SK-N-SH (cell line): ENCODE measurements at regions not wholly inside any gene's neighbourhood (a gene's known extent, or its start where the extent isn't known, plus 50 kb on each side); places are given as distances from the start of the nearest gene placed in this dataset.

Experiments
- CTCF ChIA-PET: fragments of 300-600, 350-600 bp; formaldehyde crosslinking; extraction: SDS; loops from one replicate; lab custom pipeline; 2021; lab: Yijun Ruan, JAX
- POLR2A ChIA-PET: fragments of 350-600 bp; sonication (Branson Sonifier 250); formaldehyde crosslinking; extraction: SDS; loops from one replicate; lab custom pipeline; 2020; ENCODE audit warnings: antibody characterized with exemption, inconsistent platforms; lab: Yijun Ruan, JAX
- DNase-seq: peaks from one replicate; pipeline ENCODE4 v3.0.0; 2012
- H2AFZ ChIP-seq: fragments of 200-600 bp; sonication (generic); 2 replicates; pipeline ENCODE4 v1.8.1; 2016; ENCODE audit warnings: antibody characterized with exemption, mild to moderate bottlenecking, low read depth
- H3F3A ChIP-seq: fragments of 200-600 bp; sonication (generic); replicated peaks from 2 replicates; pipeline ENCODE3; 2016; ENCODE audit warnings: antibody characterized with exemption, mild to moderate bottlenecking; ENCODE audit not compliant: insufficient read depth
- H3K27ac ChIP-seq, 2 experiments: fragments of 200-500 bp in 1 of 2; fragments of 200-600 bp in 1 of 2; sonication (Bioruptor generic) in 1 of 2; sonication (generic), shearing (Covaris generic) in 1 of 2; 2 replicates each; pipeline versions ENCODE4 v1.5.1 to v1.6.1; 2014 to 2016; ENCODE audit warnings: low read depth in 2 of 2, inconsistent platforms in 1 of 2, low read length in 1 of 2, mild to moderate bottlenecking in 1 of 2, mixed read lengths in 1 of 2
- H3K27me3 ChIP-seq: fragments of 200-600 bp; sonication (generic), shearing (Covaris generic); 2 replicates; pipeline ENCODE4 v1.6.1; 2016; ENCODE audit warnings: mixed run types; ENCODE audit not compliant: insufficient read depth
- H3K36me3 ChIP-seq, 2 experiments: fragments of 200-500 bp in 1 of 2; fragments of 200-600 bp in 1 of 2; sonication (Bioruptor generic) in 1 of 2; sonication (generic) in 1 of 2; replicated peaks in 1 of 2; 2 replicates each; pipeline versions ENCODE3 to v1.5.1; 2014 to 2016; ENCODE audit warnings: low read length in 1 of 2, mild to moderate bottlenecking in 1 of 2; ENCODE audit not compliant: insufficient read depth in 2 of 2, control insufficient read depth in 1 of 2
- H3K4me1 ChIP-seq, 2 experiments: fragments of 200-500 bp in 1 of 2; fragments of 200-600 bp in 1 of 2; sonication (Bioruptor generic) in 1 of 2; sonication (generic), shearing (Covaris generic) in 1 of 2; 2 replicates each; pipeline versions ENCODE4 v1.5.1 to v1.6.1; 2014 to 2016; ENCODE audit warnings: low read depth in 1 of 2, low read length in 1 of 2, mixed run types in 1 of 2; ENCODE audit not compliant: insufficient read depth in 2 of 2, control insufficient read depth in 1 of 2
- H3K4me2 ChIP-seq: fragments of 200-600 bp; sonication (generic), shearing (Covaris generic); 2 replicates; pipeline ENCODE4 v1.6.1; 2017; ENCODE audit warnings: mixed run types
- H3K4me3 ChIP-seq, 2 experiments: fragments of 200-500 bp in 1 of 2; fragments of 200-600 bp in 1 of 2; sonication (Bioruptor generic) in 1 of 2; sonication (generic), shearing (Covaris generic) in 1 of 2; 2 replicates each; pipeline versions ENCODE4 v1.5.1 to v1.8.1; 2014 to 2016; ENCODE audit warnings: low read depth in 2 of 2, inconsistent platforms in 1 of 2, low read length in 1 of 2, mild to moderate bottlenecking in 1 of 2, mixed read lengths in 1 of 2, moderate library complexity in 1 of 2
- H3K79me2 ChIP-seq: fragments of 200-600 bp; sonication (generic); 2 replicates; pipeline ENCODE4 v1.8.1; 2017; ENCODE audit warnings: mild to moderate bottlenecking; ENCODE audit not compliant: insufficient read depth
- H3K9ac ChIP-seq: fragments of 200-600 bp; sonication (generic); 2 replicates; pipeline ENCODE4 v1.6.1; 2017; ENCODE audit warnings: mixed run types
- H3K9me2 ChIP-seq: fragments of 200-600 bp; sonication (generic); 2 replicates; pipeline ENCODE4 v1.6.1; 2017; ENCODE audit warnings: mixed run types
- H3K9me3 ChIP-seq: fragments of 200-600 bp; sonication (generic); 2 replicates; pipeline ENCODE4 v1.6.1; 2017; ENCODE audit warnings: mixed run types, mild to moderate bottlenecking, moderate library complexity
- H4K20me1 ChIP-seq: fragments of 200-600 bp; sonication (generic); 2 replicates; pipeline ENCODE4 v1.6.1; 2017; ENCODE audit warnings: mild to moderate bottlenecking, mixed run types; ENCODE audit not compliant: insufficient read depth
- CHD2 ChIP-seq: fragments of 150-350 bp; IDR thresholded peaks from 2 replicates; pipeline ENCODE4 v1.6.1; 2018; ENCODE audit warnings: low read length; ENCODE audit not compliant: partially characterized antibody
- ELF1 ChIP-seq: IDR thresholded peaks from 2 replicates; pipeline ENCODE4 v1.4.0; 2012
- EP300 ChIP-seq, 2 experiments: IDR thresholded peaks; 2 replicates each; pipeline versions ENCODE4 v1.4.0 to v1.6.1; 2012; ENCODE audit warnings: borderline replicate concordance in 1 of 2, low read depth in 1 of 2, low read length in 1 of 2
- FOSL2 ChIP-seq: IDR thresholded peaks from 2 replicates; pipeline ENCODE4 v1.4.0; 2012; ENCODE audit warnings: low read depth, mild to moderate bottlenecking, moderate library complexity, borderline replicate concordance
- FOXJ3 ChIP-seq: sonication (generic); formaldehyde crosslinking; IDR thresholded peaks from 2 replicates; pipeline ENCODE4 v1.5.1; 2020; ENCODE audit warnings: mild to moderate bottlenecking, missing genetic modification reagents
- JUND ChIP-seq: IDR thresholded peaks from 2 replicates; pipeline ENCODE4 v1.4.0; 2012
- POLR2AphosphoS5 ChIP-seq: IDR thresholded peaks from 2 replicates; pipeline ENCODE4 v1.6.1; 2012; ENCODE audit warnings: low read depth, low read length
- RAD21 ChIP-seq: IDR thresholded peaks from 2 replicates; pipeline ENCODE4 v1.6.1; 2012; ENCODE audit warnings: mild to moderate bottlenecking, low read length
- RCOR1 ChIP-seq: fragments of 150-350 bp; IDR thresholded peaks from 2 replicates; pipeline ENCODE4 v1.6.1; 2017; ENCODE audit warnings: antibody characterized with exemption, low read length
- REST ChIP-seq: IDR thresholded peaks from 2 replicates; pipeline ENCODE4 v1.6.1; 2012; ENCODE audit warnings: mild to moderate bottlenecking, low read depth, low read length, moderate library complexity
- RFX5 ChIP-seq: IDR thresholded peaks from 2 replicates; pipeline ENCODE4 v1.6.1; 2012; ENCODE audit warnings: mild to moderate bottlenecking, improper control_type of control experiment, low read length
- RXRA ChIP-seq: IDR thresholded peaks from 2 replicates; pipeline ENCODE4 v1.4.0; 2012; ENCODE audit warnings: low read depth, mild to moderate bottlenecking, borderline replicate concordance
- TAF1 ChIP-seq: IDR thresholded peaks from 2 replicates; pipeline ENCODE4 v1.6.1; 2012; ENCODE audit warnings: low read depth, mild to moderate bottlenecking, low read length, moderate library complexity, borderline replicate concordance
- TEAD4 ChIP-seq: IDR thresholded peaks from 2 replicates; pipeline ENCODE4 v1.4.0; 2012; ENCODE audit warnings: mild to moderate bottlenecking, borderline replicate concordance; ENCODE audit not compliant: insufficient read depth
- YY1 ChIP-seq: IDR thresholded peaks from 2 replicates; pipeline ENCODE4 v1.4.0; 2012; ENCODE audit warnings: low read depth, mild to moderate bottlenecking
- WGBS: methylation state at CpG from one replicate; pipeline ENCODE4 v1.1.6; 2017; ENCODE audit warnings: low lambda C conversion rate; 5-methylcytosine and 5-hydroxymethylcytosine counted together
- TF ChIP-seq, protein P1 (sequence below): IDR thresholded peaks from 2 replicates; pipeline ENCODE4 v1.4.0; 2012; ENCODE audit warnings: low read depth, borderline replicate concordance
- TF ChIP-seq, protein P2 (sequence below): fragments of 150-350 bp; IDR thresholded peaks from 2 replicates; pipeline ENCODE4 v1.6.1; 2017; ENCODE audit warnings: antibody characterized with exemption, low read length, low read depth, borderline replicate concordance
- TF ChIP-seq, protein P3 (sequence below): fragments of 200-600 bp; sonication (generic); IDR thresholded peaks from 2 replicates; pipeline ENCODE4 v1.6.1; 2017; ENCODE audit warnings: antibody characterized with exemption, mild to moderate bottlenecking, moderate library complexity

- Histone ChIP-seq H3K9ac (no peak overlapping the region), H4K20me1 (no peaks in the 10 kb centered on the region), H3K4me1 (peaks cover 0 to 16% of the 10 kb centered on the region in 2 experiments; a peak in 2 of 4 replicates), H2AFZ (no peak overlapping the region), H3K27ac (no peak overlapping the region), H3K4me2 (no peak overlapping the region), H3K9me2 (no peaks in the 10 kb centered on the region), H3K79me2 (no peaks in the 10 kb centered on the region), H3K9me3 (no peaks in the 10 kb centered on the region), H3K36me3 (no peaks in the 10 kb centered on the region), H3K4me3 (no peak overlapping the region), H3K27me3 (no peaks in the 10 kb centered on the region), H3F3A (no peaks in the 10 kb centered on the region)
- TF ChIP-seq RCOR1, result no peak
- no peak for TF ChIP-seq ELF1
- no peak for TF ChIP-seq JUND
- TF ChIP-seq, protein P1, sequence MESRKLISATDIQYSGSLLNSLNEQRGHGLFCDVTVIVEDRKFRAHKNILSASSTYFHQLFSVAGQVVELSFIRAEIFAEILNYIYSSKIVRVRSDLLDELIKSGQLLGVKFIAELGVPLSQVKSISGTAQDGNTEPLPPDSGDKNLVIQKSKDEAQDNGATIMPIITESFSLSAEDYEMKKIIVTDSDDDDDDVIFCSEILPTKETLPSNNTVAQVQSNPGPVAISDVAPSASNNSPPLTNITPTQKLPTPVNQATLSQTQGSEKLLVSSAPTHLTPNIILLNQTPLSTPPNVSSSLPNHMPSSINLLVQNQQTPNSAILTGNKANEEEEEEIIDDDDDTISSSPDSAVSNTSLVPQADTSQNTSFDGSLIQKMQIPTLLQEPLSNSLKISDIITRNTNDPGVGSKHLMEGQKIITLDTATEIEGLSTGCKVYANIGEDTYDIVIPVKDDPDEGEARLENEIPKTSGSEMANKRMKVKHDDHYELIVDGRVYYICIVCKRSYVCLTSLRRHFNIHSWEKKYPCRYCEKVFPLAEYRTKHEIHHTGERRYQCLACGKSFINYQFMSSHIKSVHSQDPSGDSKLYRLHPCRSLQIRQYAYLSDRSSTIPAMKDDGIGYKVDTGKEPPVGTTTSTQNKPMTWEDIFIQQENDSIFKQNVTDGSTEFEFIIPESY, result no peak
- TF ChIP-seq TAF1, result no peak
- no peak for TF ChIP-seq FOSL2
- TF ChIP-seq RXRA, result no peak
- TF ChIP-seq, protein P2, sequence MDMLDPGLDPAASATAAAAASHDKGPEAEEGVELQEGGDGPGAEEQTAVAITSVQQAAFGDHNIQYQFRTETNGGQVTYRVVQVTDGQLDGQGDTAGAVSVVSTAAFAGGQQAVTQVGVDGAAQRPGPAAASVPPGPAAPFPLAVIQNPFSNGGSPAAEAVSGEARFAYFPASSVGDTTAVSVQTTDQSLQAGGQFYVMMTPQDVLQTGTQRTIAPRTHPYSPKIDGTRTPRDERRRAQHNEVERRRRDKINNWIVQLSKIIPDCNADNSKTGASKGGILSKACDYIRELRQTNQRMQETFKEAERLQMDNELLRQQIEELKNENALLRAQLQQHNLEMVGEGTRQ, result no peak
- WGBS, result 94% methylated on average over 5 of the region's 5 CpGs
- no peak for DNase-seq
- ChIA-PET POLR2A (no interaction called here), CTCF (no interaction called here)
These were observed 101.6 kb downstream of the SKIDA1 start for GRCh38 chr10:21423850-21424249.

DNA sequence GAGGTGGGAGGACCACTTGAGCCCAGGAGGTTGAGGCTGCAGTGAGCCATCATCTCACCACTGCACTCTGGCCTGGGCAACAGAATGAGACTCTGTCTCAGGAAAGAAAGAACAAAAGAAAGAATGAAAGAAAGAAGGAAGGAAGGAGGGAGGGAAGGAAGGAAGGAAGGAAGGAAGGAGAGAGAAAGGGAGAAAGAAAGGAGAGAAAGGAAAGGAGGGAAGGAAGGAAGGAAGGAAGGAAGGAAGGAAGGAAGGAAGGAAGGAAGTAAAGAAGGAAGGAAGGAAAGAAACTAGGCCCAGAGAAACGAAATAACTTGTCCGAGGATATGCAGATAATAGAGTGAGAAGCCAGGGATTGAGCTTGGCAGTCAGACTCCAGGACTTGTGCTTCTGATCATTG is 102.1 kb downstream of the SKIDA1 start:
- no peaks in the 10 kb centered on the region for H3K36me3 ChIP-seq
- no peak overlapping the region for H3K4me3 ChIP-seq
- H3K79me2 ChIP-seq, result no peaks in the 10 kb centered on the region
- TF ChIP-seq RAD21 (no peak), FOXJ3 (CRISPR knock-in tag) (no peak), TEAD4 (no peak), YY1 (no peak), POLR2AphosphoS5 (no peak), FOSL2 (no peak), RFX5 (no peak), CHD2 (no peak), EP300 (IDR thresholded peaks at IDR 0.05; ENCODE audit: borderline replicate concordance in 1 of 2, low read depth in 1 of 2, low read length in 1 of 2) (no peak), REST (no peak)
- TF ChIP-seq, protein P3, sequence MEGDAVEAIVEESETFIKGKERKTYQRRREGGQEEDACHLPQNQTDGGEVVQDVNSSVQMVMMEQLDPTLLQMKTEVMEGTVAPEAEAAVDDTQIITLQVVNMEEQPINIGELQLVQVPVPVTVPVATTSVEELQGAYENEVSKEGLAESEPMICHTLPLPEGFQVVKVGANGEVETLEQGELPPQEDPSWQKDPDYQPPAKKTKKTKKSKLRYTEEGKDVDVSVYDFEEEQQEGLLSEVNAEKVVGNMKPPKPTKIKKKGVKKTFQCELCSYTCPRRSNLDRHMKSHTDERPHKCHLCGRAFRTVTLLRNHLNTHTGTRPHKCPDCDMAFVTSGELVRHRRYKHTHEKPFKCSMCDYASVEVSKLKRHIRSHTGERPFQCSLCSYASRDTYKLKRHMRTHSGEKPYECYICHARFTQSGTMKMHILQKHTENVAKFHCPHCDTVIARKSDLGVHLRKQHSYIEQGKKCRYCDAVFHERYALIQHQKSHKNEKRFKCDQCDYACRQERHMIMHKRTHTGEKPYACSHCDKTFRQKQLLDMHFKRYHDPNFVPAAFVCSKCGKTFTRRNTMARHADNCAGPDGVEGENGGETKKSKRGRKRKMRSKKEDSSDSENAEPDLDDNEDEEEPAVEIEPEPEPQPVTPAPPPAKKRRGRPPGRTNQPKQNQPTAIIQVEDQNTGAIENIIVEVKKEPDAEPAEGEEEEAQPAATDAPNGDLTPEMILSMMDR, result no peak
- TF ChIP-seq, all 33 proteins: peak for 0
- CTCF ChIA-PET, result no interaction called here
- DNase-seq, result no peak
- no peaks in the 10 kb centered on the region for H3K9me3 ChIP-seq
- H3K9me2 ChIP-seq, result no peaks in the 10 kb centered on the region
- H3K4me2 ChIP-seq, result no peak overlapping the region
- peaks cover 0 to 16% of the 10 kb centered on the region in 2 experiments; a peak in 2 of 4 replicates for H3K4me1 ChIP-seq
- no peak overlapping the region for H2AFZ ChIP-seq
- H3F3A ChIP-seq, result no peaks in the 10 kb centered on the region
- no peak overlapping the region for H3K27ac ChIP-seq
- H4K20me1 ChIP-seq, result no peaks in the 10 kb centered on the region
- POLR2A ChIA-PET, result interaction anchor here (0.7 kb wide), 1 partner anchor 27 kb away, joined by 4 read pairs; no protein-coding TSS in a partner anchor
- H3K27me3 ChIP-seq, result no peaks in the 10 kb centered on the region
- no peak overlapping the region for H3K9ac ChIP-seq
- 88% methylated on average over 2 of the region's 2 CpGs for WGBS
